Ecto neural progenitor cell (in vitro differentiated cells): ENCODE measurements at regions not wholly inside any gene's neighbourhood (a gene's known extent, or its start where the extent isn't known, plus 50 kb on each side); places are given as distances from the start of the nearest gene placed in this dataset.

ENCODE experiments used
- DNase-seq: peaks from one replicate; pipeline ENCODE4 v3.0.0-alpha.2; 2018; ENCODE audit warnings: low spot score

GRCh38 chr18:38420611-38421010, 855.0 kb upstream of the CELF4 start:
- DNase-seq, result no peak

- DNase-seq, result no peak
Observed at GRCh38 chr18:38415811-38416210, 850.2 kb upstream of the CELF4 start.

- DNase-seq, result no peak
Observed at GRCh38 chr18:38413193-38413592, 847.6 kb upstream of the CELF4 start.

GRCh38 chr18:38406607-38407006, 841.0 kb upstream of the CELF4 start:
- no peak for DNase-seq

GRCh38 chr18:38402509-38402908, 836.9 kb upstream of the CELF4 start:
- no peak for DNase-seq

- no peak for DNase-seq
Observed at GRCh38 chr18:38397094-38397493, 831.5 kb upstream of the CELF4 start.

GRCh38 chr18:38386146-38386545, 820.5 kb upstream of the CELF4 start:
- DNase-seq, result no peak

- DNase-seq, result no peak
Observed at GRCh38 chr18:38369772-38370690, 804.4 kb upstream of the CELF4 start.

- no peak for DNase-seq
Observed at GRCh38 chr18:38368886-38369285, 803.3 kb upstream of the CELF4 start.

- DNase-seq, result no peak
Observed at GRCh38 chr18:38368246-38368645, 802.6 kb upstream of the CELF4 start.

GRCh38 chr18:38367473-38367872, 801.9 kb upstream of the CELF4 start:
- DNase-seq, result no peak

- DNase-seq, result no peak
Observed at GRCh38 chr18:38362286-38362792, 796.7 kb upstream of the CELF4 start.

- DNase-seq, result no peak
Observed at GRCh38 chr18:38358805-38359657, 793.4 kb upstream of the CELF4 start.

GRCh38 chr18:38353149-38353548, 787.6 kb upstream of the CELF4 start:
- DNase-seq, result no peak

- no peak for DNase-seq
Observed at GRCh38 chr18:38350141-38350540, 784.5 kb upstream of the CELF4 start.

- no peak for DNase-seq
Observed at GRCh38 chr18:38330573-38330972, 765.0 kb upstream of the CELF4 start.

GRCh38 chr18:38329145-38329544, 763.5 kb upstream of the CELF4 start:
- no peak for DNase-seq

- no peak for DNase-seq
Observed at GRCh38 chr18:38322206-38322605, 756.6 kb upstream of the CELF4 start.

- no peak for DNase-seq
Observed at GRCh38 chr18:38321262-38321661, 755.7 kb upstream of the CELF4 start.

GRCh38 chr18:38318416-38318815, 752.8 kb upstream of the CELF4 start:
- no peak for DNase-seq

GRCh38 chr18:38313831-38314230, 748.2 kb upstream of the CELF4 start:
- no peak for DNase-seq

- DNase-seq, result no peak
Observed at GRCh38 chr18:38312532-38312931, 746.9 kb upstream of the CELF4 start.

GRCh38 chr18:38310936-38311335, 745.3 kb upstream of the CELF4 start:
- DNase-seq, result no peak
